SKM-1 (cell line): ENCODE measurements at regions not wholly inside any gene's neighbourhood (a gene's known extent, or its start where the extent isn't known, plus 50 kb on each side); places are given as distances from the start of the nearest gene placed in this dataset.
"Not testable (repeated sequence)": the region's sequence is repeated elsewhere in the genome, so short reads cannot be mapped to it uniquely, and the experiment has no call there.

Experiments
- DNase-seq: peaks from one replicate; lab custom pipeline; 2025; ENCODE audit not compliant: unreplicated experiment; lab: John Stamatoyannopoulos, UW

GRCh38 chr5:34551911-34552433, 104.2 kb upstream of the RAI14 start:
- no peak for DNase-seq

- no peak for DNase-seq
These were observed 103.4 kb upstream of the RAI14 start for GRCh38 chr5:34552686-34553085.

- no peak for DNase-seq
These were observed 102.5 kb upstream of the RAI14 start for GRCh38 chr5:34553581-34553980.

GRCh38 chr5:34554641-34555040, 101.5 kb upstream of the RAI14 start:
- DNase-seq, result no peak

GRCh38 chr5:34555699-34556508, 100.2 kb upstream of the RAI14 start:
- DNase-seq, result no peak

- no peak for DNase-seq
These were observed 99.7 kb upstream of the RAI14 start for GRCh38 chr5:34556509-34556782.

- DNase-seq, result not testable (repeated sequence)
These were observed 94.5 kb upstream of the RAI14 start for GRCh38 chr5:34561581-34561980.

GRCh38 chr5:34562791-34563190, 93.3 kb upstream of the RAI14 start:
- no peak for DNase-seq

GRCh38 chr5:34563269-34563668, 92.9 kb upstream of the RAI14 start:
- no peak for DNase-seq

- DNase-seq, result no peak
These were observed 92.0 kb upstream of the RAI14 start for GRCh38 chr5:34563931-34564709.

- DNase-seq, result no peak
These were observed 91.4 kb upstream of the RAI14 start for GRCh38 chr5:34564710-34565235.

GRCh38 chr5:34570143-34570542, 86.0 kb upstream of the RAI14 start:
- DNase-seq, result no peak

- DNase-seq, result no peak
These were observed 85.1 kb upstream of the RAI14 start for GRCh38 chr5:34570721-34571676.

- DNase-seq, result no peak
These were observed 84.5 kb upstream of the RAI14 start for GRCh38 chr5:34571677-34572041.

GRCh38 chr5:34574936-34575467, 81.1 kb upstream of the RAI14 start:
- no peak for DNase-seq

- DNase-seq, result no peak
These were observed 79.0 kb upstream of the RAI14 start for GRCh38 chr5:34576891-34577666.

- no peak for DNase-seq
These were observed 77.2 kb upstream of the RAI14 start for GRCh38 chr5:34578962-34579361.

GRCh38 chr5:34580983-34581382, 75.1 kb upstream of the RAI14 start:
- DNase-seq, result no peak

GRCh38 chr5:34582371-34582770, 73.8 kb upstream of the RAI14 start:
- no peak for DNase-seq

GRCh38 chr5:34583167-34583566, 73.0 kb upstream of the RAI14 start:
- no peak for DNase-seq
